ENCODE measurements at regions not wholly inside any gene's neighbourhood (a gene's known extent, or its start where the extent isn't known, plus 50 kb on each side); places are given as distances from the start of the nearest gene placed in this dataset.
A peak's percentile ranks its signal among the peaks of the same experiment; 100 is the strongest.

- Histone ChIP-seq H3K36me3 (replicated peaks; ENCODE audit: control insufficient read depth, insufficient read depth, low read length) (no peaks in the 10 kb centered on the region), H3K27me3 (ENCODE audit: control insufficient read depth, insufficient read depth, low read length) (no peaks in the 10 kb centered on the region), H3K4me3 (ENCODE audit: insufficient read depth, low read depth, low read length) (no peak overlapping the region)
- no peak for DNase-seq
Measured at GRCh38 chr7:24499871-24500270, 73.4 kb upstream of the PALS2 start.

GRCh38 chr7:24500599-24500998 is 72.7 kb upstream of the PALS2 start:
- Histone ChIP-seq H3K36me3 (replicated peaks; ENCODE audit: control insufficient read depth, insufficient read depth, low read length) (no peaks in the 10 kb centered on the region), H3K4me3 (ENCODE audit: insufficient read depth, low read depth, low read length) (no peak overlapping the region), H3K27me3 (ENCODE audit: control insufficient read depth, insufficient read depth, low read length) (no peaks in the 10 kb centered on the region)
- no peak for DNase-seq

- H3K27me3 ChIP-seq (ENCODE audit: control insufficient read depth, insufficient read depth, low read length), result no peaks in the 10 kb centered on the region
- no peak overlapping the region for H3K4me3 ChIP-seq (ENCODE audit: insufficient read depth, low read depth, low read length)
- DNase-seq, result peak; percentile 6
- no peaks in the 10 kb centered on the region for H3K36me3 ChIP-seq (replicated peaks; ENCODE audit: control insufficient read depth, insufficient read depth, low read length)
Measured at GRCh38 chr7:24501009-24501408, 72.2 kb upstream of the PALS2 start.

- Histone ChIP-seq H3K27me3 (ENCODE audit: control insufficient read depth, insufficient read depth, low read length) (no peaks in the 10 kb centered on the region), H3K4me3 (ENCODE audit: insufficient read depth, low read depth, low read length) (no peak overlapping the region), H3K36me3 (replicated peaks; ENCODE audit: control insufficient read depth, insufficient read depth, low read length) (no peaks in the 10 kb centered on the region)
- no peak for DNase-seq
Measured at GRCh38 chr7:24501443-24502134, 71.7 kb upstream of the PALS2 start.

- H3K36me3 ChIP-seq (replicated peaks; ENCODE audit: control insufficient read depth, insufficient read depth, low read length), result no peaks in the 10 kb centered on the region
- no peaks in the 10 kb centered on the region for H3K27me3 ChIP-seq (ENCODE audit: control insufficient read depth, insufficient read depth, low read length)
- no peak for DNase-seq
- H3K4me3 ChIP-seq (ENCODE audit: insufficient read depth, low read depth, low read length), result no peak overlapping the region
Measured at GRCh38 chr7:24502135-24502488, 71.1 kb upstream of the PALS2 start.

GRCh38 chr7:24503506-24503905 is 69.7 kb upstream of the PALS2 start:
- Histone ChIP-seq H3K36me3 (replicated peaks; ENCODE audit: control insufficient read depth, insufficient read depth, low read length) (no peaks in the 10 kb centered on the region), H3K4me3 (ENCODE audit: insufficient read depth, low read depth, low read length) (no peak overlapping the region), H3K27me3 (ENCODE audit: control insufficient read depth, insufficient read depth, low read length) (no peaks in the 10 kb centered on the region)
- DNase-seq, result no peak

- Histone ChIP-seq H3K36me3 (replicated peaks; ENCODE audit: control insufficient read depth, insufficient read depth, low read length) (no peaks in the 10 kb centered on the region), H3K27me3 (ENCODE audit: control insufficient read depth, insufficient read depth, low read length) (no peaks in the 10 kb centered on the region), H3K4me3 (ENCODE audit: insufficient read depth, low read depth, low read length) (no peak overlapping the region)
- DNase-seq, result no peak
Measured at GRCh38 chr7:24504040-24504439, 69.2 kb upstream of the PALS2 start.

- Histone ChIP-seq H3K36me3 (replicated peaks; ENCODE audit: control insufficient read depth, insufficient read depth, low read length) (no peaks in the 10 kb centered on the region), H3K27me3 (ENCODE audit: control insufficient read depth, insufficient read depth, low read length) (no peaks in the 10 kb centered on the region), H3K4me3 (ENCODE audit: insufficient read depth, low read depth, low read length) (no peak overlapping the region)
- DNase-seq, result no peak
Measured at GRCh38 chr7:24504836-24505235, 68.4 kb upstream of the PALS2 start.

- DNase-seq, result peak; percentile 10
- Histone ChIP-seq H3K4me3 (ENCODE audit: insufficient read depth, low read depth, low read length) (no peak overlapping the region), H3K27me3 (ENCODE audit: control insufficient read depth, insufficient read depth, low read length) (no peaks in the 10 kb centered on the region), H3K36me3 (replicated peaks; ENCODE audit: control insufficient read depth, insufficient read depth, low read length) (no peaks in the 10 kb centered on the region)
Measured at GRCh38 chr7:24505968-24506367, 67.3 kb upstream of the PALS2 start.

GRCh38 chr7:24508316-24508715 is 64.9 kb upstream of the PALS2 start:
- no peak for DNase-seq

GRCh38 chr7:24510759-24511158 is 62.5 kb upstream of the PALS2 start:
- Histone ChIP-seq H3K4me3 (ENCODE audit: insufficient read depth, low read depth, low read length) (no peak overlapping the region), H3K27me3 (ENCODE audit: control insufficient read depth, insufficient read depth, low read length) (no peaks in the 10 kb centered on the region), H3K36me3 (replicated peaks; ENCODE audit: control insufficient read depth, insufficient read depth, low read length) (no peaks in the 10 kb centered on the region)
- no peak for DNase-seq

More at GRCh38 chr7:24508316-24508715, 64.9 kb upstream of the PALS2 start:
- no peaks in the 10 kb centered on the region for H3K27me3 ChIP-seq (ENCODE audit: control insufficient read depth, insufficient read depth, low read length)
- H3K4me3 ChIP-seq (ENCODE audit: insufficient read depth, low read depth, low read length), result no peak overlapping the region
- no peaks in the 10 kb centered on the region for H3K36me3 ChIP-seq (replicated peaks; ENCODE audit: control insufficient read depth, insufficient read depth, low read length)

- H3K4me3 ChIP-seq (ENCODE audit: insufficient read depth, low read depth, low read length), result no peak overlapping the region
- H3K27me3 ChIP-seq (ENCODE audit: control insufficient read depth, insufficient read depth, low read length), result no peaks in the 10 kb centered on the region
- DNase-seq, result no peak
- H3K36me3 ChIP-seq (replicated peaks; ENCODE audit: control insufficient read depth, insufficient read depth, low read length), result no peaks in the 10 kb centered on the region
Measured at GRCh38 chr7:24517166-24517565, 56.1 kb upstream of the PALS2 start.

- Histone ChIP-seq H3K4me3 (ENCODE audit: insufficient read depth, low read depth, low read length) (no peak overlapping the region), H3K36me3 (replicated peaks; ENCODE audit: control insufficient read depth, insufficient read depth, low read length) (no peaks in the 10 kb centered on the region), H3K27me3 (ENCODE audit: control insufficient read depth, insufficient read depth, low read length) (no peaks in the 10 kb centered on the region)
- DNase-seq, result no peak
Measured at GRCh38 chr7:24521917-24522623, 51.2 kb upstream of the PALS2 start.

All from H7 (cell line).